ENCODE measurements at regions not wholly inside any gene's neighbourhood (a gene's known extent, or its start where the extent isn't known, plus 50 kb on each side); places are given as distances from the start of the nearest gene placed in this dataset.
"Not testable (repeated sequence)": the region's sequence is repeated elsewhere in the genome, so short reads cannot be mapped to it uniquely, and the experiment has no call there.

DNA sequence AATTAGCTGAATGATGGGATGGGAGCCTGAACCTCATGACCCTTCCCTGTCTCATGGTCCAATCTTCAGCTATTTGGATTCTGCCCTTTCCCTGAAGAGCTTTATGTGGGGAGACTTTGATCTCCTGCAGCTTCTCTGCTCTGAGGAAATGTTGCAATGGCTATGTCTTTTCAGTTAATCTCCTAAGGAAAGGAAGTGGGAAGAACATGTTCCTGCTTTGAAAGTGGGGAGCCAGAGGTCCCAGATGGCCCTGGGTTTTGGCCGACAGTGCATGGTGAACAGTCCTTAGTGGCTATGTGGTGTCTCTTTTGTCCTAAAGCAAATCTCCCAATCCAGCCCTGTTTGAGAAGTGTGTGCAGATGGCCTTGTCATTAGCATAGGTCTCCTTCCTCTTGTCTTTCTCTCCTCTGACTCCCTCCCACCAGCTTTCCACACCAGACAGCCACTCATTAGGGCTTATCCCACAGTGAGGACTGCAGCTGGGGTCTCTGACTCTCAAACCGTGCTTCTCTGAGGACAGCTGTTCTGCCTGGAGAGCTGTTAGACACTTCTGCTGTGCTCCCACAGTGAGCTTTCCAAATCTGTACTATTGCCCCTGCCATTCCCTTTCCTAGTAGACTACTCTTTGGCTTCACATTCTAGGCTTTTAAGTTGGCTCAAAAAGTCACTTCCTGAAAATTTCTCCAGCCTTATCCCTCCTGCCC is 365.8 kb upstream of the UMPS start:
- DNase-seq (no peak), ATAC-seq (no peak)

DNA sequence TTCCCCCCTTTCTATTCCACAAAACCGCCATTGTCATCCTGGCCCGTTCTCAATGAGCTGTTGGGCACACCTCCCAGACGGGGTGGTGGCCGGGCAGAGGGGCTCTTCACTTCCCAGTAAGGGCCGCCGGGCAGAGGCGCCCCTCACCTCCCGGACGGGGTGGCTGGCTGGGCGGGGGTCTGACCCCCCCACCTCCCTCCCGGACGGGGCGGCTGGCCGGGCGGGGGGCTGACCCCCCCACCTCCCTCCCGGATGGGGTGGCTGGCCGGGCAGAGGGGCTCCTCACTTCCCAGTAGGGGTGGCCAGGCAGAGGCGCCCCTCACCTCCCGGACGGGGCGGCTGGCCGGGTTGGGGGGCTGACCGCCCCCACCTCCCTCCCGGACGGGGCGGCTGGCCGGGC is 363.6 kb upstream of the UMPS start:
- DNase-seq, ATAC-seq: not testable (repeated sequence)

GRCh38 chr3:124372775-124373174 is 357.5 kb upstream of the UMPS start:
- DNase-seq (no peak), ATAC-seq (no peak)

DNA sequence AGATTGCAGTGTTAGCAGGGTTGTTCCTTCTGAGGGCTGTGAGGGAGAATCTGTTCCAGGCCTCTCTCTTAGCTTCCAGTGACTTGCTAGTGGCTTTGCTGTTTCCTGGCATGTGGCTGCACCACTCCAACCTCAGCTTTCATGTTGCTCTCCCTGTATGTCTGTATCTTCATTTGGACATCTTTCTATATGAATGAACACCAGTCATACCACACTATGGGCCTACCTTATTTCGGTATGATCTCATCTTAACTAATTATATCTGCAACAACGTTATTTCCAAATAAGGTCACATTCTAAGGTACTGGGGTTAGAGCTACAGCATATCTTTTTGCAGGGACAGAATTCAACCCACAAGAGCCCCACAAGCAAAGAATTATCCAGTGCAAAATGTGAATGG is 356.7 kb upstream of the UMPS start:
- no peak for DNase-seq
- ATAC-seq: no peak

- no peak for ATAC-seq
- DNase-seq: no peak
Measured at GRCh38 chr3:124374583-124374982, 355.7 kb upstream of the UMPS start.

DNA sequence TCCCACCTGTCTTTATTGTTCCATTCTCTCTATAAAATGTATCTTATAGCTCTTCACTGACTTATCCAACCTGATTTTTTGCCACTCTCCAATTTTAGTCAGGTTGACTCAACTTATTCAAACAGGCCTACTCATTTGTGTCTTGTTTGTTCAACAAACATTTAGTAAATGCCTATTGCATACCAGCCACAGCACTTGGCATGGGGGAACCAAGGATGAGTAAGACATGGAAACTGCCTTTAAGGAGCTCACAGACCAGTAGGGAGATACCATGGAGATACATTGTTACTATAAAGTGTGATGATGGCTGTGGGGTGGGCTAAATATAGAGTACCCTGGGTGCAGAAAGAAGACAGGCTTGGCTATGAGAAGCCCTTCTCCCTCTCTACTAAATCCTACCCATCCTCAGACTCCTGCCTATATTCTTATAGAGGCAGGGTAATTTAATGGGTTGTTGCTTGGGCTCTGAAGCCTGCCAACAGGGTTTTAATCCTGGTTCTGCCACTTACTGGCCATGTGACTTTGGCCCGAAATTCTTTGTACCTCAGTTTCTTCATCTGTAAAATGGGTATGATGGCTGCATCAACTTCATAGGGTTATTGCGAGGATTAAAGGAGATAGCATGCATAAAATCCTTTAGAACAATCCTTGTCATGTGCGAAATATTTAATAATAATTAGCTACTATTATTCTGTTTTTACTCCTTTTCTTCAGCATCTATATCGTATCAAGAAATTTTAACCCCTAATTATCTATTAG is 348.5 kb upstream of the UMPS start:
- DNase-seq (no peak), ATAC-seq (no peak)

DNA sequence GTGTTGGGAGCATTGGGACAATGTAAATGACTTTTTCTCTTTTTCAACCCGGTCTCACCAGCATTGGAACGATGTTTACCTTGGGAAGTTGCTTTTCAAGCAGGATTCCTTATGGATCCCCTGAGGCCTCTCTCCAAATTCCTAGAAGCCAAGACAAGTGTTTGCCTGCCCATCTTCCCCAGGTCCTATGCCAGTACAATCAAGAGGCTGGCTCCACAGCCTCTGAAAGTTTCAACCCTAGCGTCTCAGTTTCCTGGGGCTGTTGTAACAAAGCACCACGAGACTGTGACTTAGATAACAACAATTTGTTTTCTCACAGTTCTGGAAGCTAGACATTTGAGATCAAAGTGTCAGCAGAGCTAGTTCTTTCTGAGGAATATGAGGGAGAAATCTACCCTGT is 347.2 kb upstream of the UMPS start:
- ATAC-seq (no peak), DNase-seq (no peak)

DNA sequence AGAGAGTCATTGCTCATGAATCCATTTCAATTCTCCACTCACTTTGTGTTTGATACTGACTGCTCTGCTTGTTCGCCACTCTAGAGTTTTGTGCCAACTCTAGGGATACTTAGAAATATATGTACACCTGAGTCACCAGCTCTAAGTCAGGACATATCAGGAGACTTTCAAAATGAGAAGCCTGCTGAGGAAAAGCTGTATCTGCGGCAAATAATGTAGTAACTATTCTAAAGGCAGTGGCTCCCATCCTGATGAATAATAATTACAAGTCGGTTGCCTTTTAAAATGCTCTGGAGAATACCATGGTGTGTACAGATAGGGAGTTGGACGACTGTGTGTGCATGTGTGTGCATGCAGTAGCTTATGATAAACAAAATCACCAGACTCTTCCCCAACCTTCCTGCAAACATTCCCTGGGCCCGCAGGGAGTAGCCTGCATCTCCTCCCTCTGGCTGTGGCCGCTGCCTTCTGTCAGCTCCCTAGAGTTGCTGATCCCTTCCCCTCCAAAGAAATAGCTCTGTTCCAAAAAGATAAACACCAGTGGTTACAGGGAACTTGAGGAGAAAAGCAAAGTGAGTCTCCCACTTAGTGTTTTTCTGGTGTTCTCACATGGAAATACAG is 346.3 kb upstream of the UMPS start:
- ATAC-seq: no peak
- no peak for DNase-seq

GRCh38 chr3:124384527-124384926 is 345.7 kb upstream of the UMPS start:
- DNase-seq: no peak
- no peak for ATAC-seq

DNA sequence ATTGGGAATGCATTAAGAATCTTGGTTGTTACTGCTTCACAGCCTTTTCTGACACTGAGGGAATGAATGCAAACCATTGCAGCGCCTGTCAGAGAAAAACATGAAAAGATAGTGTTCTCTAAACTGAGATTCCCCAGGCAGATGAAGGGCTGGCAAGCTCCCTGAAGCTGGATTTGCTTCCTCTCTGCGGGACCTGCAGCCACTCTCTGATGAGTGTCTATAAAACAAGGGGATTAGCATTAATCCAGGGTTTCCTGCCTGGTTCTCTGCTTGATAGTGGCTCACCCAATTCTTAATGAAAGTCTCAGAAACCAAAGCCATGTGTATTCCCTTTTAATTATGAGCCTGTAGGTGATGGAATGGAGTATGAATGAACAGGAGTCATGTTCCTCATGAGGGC is 344.3 kb upstream of the UMPS start:
- no peak for DNase-seq
- ATAC-seq: no peak

DNA sequence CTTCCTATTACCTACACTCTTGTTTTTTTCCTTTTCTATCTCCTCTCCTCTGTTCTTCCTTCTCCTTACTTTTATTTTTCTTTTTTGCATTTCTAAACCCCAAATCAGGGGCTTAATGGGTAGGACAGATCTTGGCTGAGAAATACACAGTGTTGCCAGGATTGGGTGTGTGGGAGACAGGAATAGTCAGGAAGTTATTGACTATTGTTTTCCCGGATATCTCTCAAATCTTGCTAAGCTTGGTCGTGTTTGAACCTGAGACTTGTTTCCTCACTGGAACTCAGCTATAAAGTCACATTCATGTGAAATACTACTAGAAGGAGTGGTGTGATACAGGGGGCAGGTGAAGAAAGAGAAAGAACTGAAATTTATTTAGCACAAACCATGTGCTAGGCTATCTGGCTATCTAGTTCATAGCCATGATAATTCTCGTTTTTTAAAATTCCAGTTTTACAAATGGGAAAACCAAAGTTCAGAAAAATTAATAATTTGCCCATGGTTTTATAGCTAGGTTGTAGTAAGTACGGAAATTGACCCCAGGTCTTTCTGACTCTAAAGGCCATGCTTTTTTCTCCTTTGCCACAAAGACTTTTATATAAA is 343.2 kb upstream of the UMPS start:
- ATAC-seq: no peak

DNA sequence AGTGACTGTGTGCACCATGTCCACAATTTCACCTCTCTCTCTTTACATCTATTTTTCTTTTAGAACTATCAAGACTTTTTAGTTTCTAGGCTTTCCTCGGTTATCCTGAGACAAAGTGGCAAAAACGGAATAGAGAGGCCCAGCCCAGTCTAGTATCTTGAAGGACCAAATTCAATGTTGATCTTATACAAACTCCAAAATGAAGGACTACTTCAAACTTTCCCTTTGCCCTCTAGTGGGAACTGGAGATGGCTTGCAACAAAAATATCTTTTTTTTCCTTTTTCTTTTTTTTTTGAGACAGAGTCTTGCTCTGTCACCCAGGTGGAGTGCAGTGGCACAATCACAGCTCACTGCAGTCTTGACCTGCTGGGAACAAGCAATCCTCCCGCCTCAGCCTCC is 338.5 kb upstream of the UMPS start:
- no peak for DNase-seq
- ATAC-seq: no peak

More for the DNA sequence above, 343.2 kb upstream of the UMPS start:
- no peak for DNase-seq

DNA sequence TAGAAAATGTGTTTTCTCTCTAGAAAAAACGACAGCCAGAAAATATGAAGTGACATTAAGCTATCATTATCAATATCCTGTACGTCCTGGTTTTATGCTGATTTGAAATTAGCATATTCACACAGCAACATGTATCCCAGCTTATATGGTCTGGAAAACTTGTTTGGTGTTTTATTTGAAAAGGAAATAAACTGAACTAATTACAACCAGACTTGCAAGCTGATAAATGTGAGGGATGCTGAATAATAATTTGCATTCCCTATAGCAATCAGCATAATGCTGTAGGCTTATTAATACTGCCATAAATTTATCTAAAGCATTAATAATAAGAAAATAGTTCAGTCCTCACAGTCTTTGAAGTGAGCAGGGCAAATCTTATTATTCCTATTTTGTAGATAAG is 336.9 kb upstream of the UMPS start:
- no peak for DNase-seq
- no peak for ATAC-seq

DNA sequence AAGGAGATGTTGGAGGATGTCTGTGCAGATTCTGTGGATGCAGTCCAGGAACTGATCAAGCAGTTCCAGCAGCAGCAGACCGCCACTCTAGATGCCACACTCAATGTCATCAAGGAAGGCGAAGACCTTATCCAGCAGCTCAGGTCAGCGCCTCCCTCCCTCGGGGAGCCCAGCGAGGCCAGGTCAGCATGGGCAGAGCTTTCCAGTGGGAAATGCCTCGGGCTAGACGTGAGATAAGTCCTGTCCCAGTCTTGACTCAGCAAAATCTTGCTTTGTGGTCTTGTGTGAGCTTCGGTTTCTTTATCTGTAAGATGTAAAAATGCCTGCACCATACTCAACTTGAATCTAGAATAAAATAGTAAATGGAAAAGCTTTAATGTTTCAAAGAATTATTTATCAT is 335.1 kb upstream of the UMPS start:
- no peak for ATAC-seq
- no peak for DNase-seq

DNA sequence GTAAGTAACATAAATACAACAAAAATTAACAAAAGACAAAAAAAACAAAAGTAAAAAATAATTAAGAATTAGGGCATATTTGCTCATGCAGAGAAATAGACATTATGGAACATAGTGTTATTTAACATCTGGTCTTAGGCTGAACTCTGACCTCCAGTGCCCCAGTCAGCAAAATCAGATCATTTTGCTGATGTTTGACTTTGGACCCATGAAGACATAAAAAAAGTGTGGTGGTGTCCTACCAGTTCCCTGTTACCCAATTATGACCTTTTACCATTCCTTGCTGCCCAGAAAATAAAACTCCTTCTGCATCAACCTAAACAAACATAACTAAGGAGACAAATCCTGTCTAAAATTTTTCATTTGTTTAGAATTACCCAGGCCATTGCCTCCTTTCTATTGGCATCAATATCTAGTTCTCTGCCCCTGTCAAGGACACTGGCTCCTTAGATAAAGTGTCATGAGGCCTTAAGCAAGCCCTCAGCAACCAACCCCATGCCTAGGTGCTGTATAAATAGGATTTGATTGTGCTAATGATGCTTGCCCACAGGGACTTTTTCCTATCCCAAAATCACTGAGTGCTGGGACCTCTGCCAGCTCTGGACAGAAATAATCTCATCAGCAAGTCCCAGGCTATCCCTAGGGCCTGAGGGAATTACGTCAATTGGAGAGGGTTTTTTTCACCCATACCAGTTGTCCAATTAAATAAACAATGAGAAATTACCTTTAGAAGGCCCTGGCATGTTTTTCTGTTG is 334.5 kb upstream of the UMPS start:
- no peak for DNase-seq
- ATAC-seq: no peak

- ATAC-seq (no peak), DNase-seq (no peak)
Measured at GRCh38 chr3:124396339-124396950, 333.8 kb upstream of the UMPS start.

DNA sequence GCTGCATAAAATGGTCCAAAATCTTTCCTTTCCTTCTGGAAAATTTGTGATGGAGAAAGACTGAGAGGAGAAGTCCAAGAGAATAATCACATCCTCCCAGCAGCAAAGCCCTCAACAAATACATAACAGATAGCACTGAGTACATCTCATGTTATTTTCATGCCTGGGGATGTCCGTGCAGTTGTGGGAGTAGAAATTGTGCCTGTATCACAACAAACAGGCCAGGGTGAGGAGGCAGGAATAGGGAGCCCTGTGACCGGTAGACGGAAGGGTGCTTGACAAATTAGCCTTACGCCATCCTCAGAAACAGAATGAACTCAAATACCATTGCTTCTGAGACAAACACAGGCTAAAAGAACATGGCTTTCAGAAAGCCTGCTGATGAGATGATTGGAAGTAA is 333.2 kb upstream of the UMPS start:
- ATAC-seq: no peak
- DNase-seq: no peak

- DNase-seq (no peak), ATAC-seq (no peak)
Measured at GRCh38 chr3:124398594-124398993, 331.7 kb upstream of the UMPS start.

DNA sequence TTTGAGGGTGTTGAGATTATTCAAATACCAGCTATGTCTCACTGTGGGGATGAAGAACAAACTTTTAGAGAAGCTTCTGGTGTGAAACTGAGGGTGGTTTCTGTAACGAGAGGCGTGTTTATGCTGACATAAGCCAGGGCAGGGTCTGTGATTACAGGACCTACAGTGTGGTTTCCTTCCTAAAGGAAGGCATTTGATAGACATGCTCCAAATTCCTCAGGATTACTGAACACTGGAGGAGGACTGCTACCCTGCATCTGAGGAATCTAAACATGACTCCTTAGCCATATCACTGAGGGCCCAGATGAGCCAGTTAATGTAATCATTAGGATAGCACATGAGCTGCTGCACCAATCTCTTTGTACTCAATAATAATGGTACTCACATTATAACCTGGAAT is 328.4 kb upstream of the UMPS start:
- ATAC-seq (no peak), DNase-seq (no peak)

- ATAC-seq: no peak
- no peak for DNase-seq
Measured at GRCh38 chr3:124402791-124403190, 327.5 kb upstream of the UMPS start.

- ATAC-seq (no peak), DNase-seq (no peak)
Measured at GRCh38 chr3:124404621-124405020, 325.6 kb upstream of the UMPS start.

DNA sequence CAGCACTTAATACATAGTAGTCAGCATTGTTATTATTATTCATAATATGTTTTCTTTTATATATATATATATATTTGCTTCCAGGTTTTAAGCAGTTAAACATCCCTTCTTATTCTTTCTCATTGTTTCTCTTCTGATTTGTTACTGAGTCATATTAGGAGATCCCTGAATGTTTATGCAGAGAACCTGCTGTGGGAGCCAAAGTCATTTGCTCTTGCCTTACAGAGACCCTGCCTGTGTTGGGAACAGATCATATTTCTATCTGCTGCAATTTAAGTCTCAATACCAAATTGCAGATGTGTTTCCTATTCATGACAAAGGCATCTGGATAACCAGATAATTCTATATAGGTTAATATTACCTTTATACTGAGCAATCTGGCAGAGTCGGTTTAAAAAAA is 323.0 kb upstream of the UMPS start:
- DNase-seq: no peak
- no peak for ATAC-seq

Measured in stimulated activated naive CD8-positive, alpha-beta T cell treated with anti-CD3 and anti-CD28 coated beads, Interleukin-15, Interleukin-2, amounts not matched to agents 100 U/mL and 50 U/mL, for 24 hours (primary cell).